ENCODE measurements at regions not wholly inside any gene's neighbourhood (a gene's known extent, or its start where the extent isn't known, plus 50 kb on each side); places are given as distances from the start of the nearest gene placed in this dataset.

GRCh38 chr10:3935141-3935540 is 150.1 kb upstream of the KLF6 start:
- TF ChIP-seq CTCF (IDR thresholded peaks at IDR 0.05) (peak in 1 of 6 experiments; percentile 14), POLR2A (IDR thresholded peaks at IDR 0.05) (peak in 1 of 2 donors; percentile 54)

Measured in thyroid gland (tissue), 4 donors.